ENCODE measurements at regions not wholly inside any gene's neighbourhood (a gene's known extent, or its start where the extent isn't known, plus 50 kb on each side); places are given as distances from the start of the nearest gene placed in this dataset.

DNA sequence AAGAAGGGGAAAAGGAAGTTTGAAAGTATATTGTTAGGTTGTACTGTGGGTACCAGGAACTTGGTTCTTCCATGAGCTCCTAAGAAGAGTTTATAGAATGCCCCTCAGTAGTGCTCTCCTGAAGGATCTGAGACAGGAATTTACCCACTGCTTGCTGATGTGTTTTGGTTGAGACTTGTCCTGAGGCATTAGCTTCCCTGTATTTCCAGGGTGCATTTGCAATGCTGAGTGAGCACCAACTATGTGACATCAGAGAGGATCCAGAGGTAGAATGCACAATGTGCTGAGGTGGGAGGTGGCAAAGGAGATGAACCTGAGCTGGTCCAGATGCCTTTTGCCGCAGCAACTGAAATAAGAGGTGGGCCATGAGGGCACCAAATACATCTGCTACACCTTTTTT, 64.3 kb upstream of the LRRC3B start:
- Histone ChIP-seq H3K36me3 (no peaks in the 10 kb centered on the region), H3K27me3 (ENCODE audit: low read depth) (no peaks in the 10 kb centered on the region), H3K27ac (no peak overlapping the region), H3K4me1 (no peaks in the 10 kb centered on the region), H3K9me3 (no peaks in the 10 kb centered on the region), H3K4me3 (no peak overlapping the region)
- DNase-seq (no peak), ATAC-seq (no peak)
- intact Hi-C loops (cut with DNase I) = no loop called here
- TF ChIP-seq, protein P1, sequence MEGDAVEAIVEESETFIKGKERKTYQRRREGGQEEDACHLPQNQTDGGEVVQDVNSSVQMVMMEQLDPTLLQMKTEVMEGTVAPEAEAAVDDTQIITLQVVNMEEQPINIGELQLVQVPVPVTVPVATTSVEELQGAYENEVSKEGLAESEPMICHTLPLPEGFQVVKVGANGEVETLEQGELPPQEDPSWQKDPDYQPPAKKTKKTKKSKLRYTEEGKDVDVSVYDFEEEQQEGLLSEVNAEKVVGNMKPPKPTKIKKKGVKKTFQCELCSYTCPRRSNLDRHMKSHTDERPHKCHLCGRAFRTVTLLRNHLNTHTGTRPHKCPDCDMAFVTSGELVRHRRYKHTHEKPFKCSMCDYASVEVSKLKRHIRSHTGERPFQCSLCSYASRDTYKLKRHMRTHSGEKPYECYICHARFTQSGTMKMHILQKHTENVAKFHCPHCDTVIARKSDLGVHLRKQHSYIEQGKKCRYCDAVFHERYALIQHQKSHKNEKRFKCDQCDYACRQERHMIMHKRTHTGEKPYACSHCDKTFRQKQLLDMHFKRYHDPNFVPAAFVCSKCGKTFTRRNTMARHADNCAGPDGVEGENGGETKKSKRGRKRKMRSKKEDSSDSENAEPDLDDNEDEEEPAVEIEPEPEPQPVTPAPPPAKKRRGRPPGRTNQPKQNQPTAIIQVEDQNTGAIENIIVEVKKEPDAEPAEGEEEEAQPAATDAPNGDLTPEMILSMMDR (IDR thresholded peaks at IDR 0.05) = no peak

DNA sequence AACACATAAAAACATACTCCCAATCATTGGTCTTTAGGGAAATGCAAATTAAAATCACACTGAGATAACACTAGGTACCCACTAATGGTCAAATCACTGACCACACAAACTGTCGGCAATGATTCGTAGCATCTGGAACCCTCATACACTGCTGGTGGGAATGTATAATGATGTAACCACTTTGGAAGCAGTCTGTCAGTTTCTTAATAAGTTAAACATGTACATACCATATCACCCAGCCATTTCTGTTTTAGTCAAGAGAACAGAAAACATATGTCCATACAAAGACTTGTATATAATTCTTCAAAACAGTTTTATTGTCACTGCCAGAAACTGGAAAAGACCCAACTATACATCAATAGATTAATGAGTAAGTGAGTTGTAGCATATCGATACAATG, 63.3 kb upstream of the LRRC3B start:
- ATAC-seq = no peak
- H3K27ac ChIP-seq = no peak overlapping the region
- no peaks in the 10 kb centered on the region for H3K9me3 ChIP-seq
- no peak for DNase-seq
- TF ChIP-seq, protein P1 (IDR thresholded peaks at IDR 0.05) = no peak
- no peaks in the 10 kb centered on the region for H3K4me1 ChIP-seq
- no peak overlapping the region for H3K4me3 ChIP-seq
- intact Hi-C loops (cut with DNase I) = no loop called here
- no peaks in the 10 kb centered on the region for H3K27me3 ChIP-seq (ENCODE audit: low read depth)
- H3K36me3 ChIP-seq = no peaks in the 10 kb centered on the region

DNA sequence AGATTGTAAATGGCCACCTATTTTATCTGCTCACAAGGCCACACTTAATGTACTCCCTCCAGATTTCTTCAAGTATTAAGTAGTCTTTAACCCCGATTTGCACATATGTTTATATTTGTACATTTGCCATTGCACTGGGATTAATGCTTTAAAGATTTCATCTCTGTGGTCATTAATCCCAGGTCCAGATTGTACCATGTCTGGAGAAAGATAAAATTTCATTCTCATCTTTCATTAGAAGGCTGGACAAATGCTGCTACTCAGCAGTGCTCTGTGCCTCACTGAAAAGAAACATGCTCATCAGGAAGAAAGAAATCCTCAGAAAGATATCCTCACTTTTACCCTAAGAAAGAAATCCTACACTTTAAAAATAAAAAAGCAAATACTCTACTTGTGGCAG, 62.5 kb upstream of the LRRC3B start:
- DNase-seq = no peak
- TF ChIP-seq, protein P1 (IDR thresholded peaks at IDR 0.05) = no peak
- Histone ChIP-seq H3K27ac (no peak overlapping the region), H3K4me3 (no peak overlapping the region), H3K9me3 (no peaks in the 10 kb centered on the region), H3K27me3 (ENCODE audit: low read depth) (no peaks in the 10 kb centered on the region), H3K36me3 (no peaks in the 10 kb centered on the region), H3K4me1 (no peaks in the 10 kb centered on the region)
- intact Hi-C loops (cut with DNase I) = no loop called here
- ATAC-seq = no peak

DNA sequence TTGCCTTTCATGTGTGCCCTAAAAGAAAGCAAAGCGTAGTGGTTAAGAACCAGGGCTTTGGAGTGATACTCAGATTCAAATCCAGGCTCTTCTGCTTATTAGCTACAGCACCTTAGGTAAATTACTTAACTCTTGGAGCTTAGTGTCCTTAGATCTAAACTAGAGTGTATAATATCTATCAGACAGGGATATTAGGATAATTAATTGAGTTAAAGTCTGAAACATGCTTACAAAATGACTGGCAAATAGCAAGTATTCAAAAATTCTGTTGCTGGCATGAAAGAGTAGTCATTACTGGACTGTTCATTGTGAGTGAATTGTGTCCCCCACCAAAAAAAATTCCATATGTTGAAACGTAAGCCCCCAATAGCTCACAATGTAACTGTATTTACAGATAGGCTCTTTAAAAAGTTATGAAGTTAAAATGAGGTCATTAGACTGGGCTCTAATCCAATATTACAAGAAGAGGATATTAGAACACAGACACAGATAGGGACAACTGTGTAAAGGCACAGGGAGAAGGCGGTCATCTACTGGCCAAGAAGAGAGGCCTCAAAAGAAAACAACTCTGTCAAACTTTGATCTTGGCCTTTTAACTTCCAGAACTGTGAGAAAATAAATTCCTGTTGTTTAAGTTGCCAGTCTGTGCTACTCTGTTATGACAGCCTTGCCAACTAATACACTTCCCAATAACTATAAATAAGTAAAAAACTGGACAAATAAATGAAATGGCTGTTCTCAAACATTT, 60.4 kb upstream of the LRRC3B start:
- no peak for DNase-seq
- no peak overlapping the region for H3K4me3 ChIP-seq
- H3K36me3 ChIP-seq = no peaks in the 10 kb centered on the region
- H3K27ac ChIP-seq = no peak overlapping the region
- no peak for ATAC-seq
- intact Hi-C loops (cut with DNase I) = no loop called here
- H3K27me3 ChIP-seq (ENCODE audit: low read depth) = no peaks in the 10 kb centered on the region
- H3K9me3 ChIP-seq = no peaks in the 10 kb centered on the region
- TF ChIP-seq, protein P1 (IDR thresholded peaks at IDR 0.05) = no peak
- no peaks in the 10 kb centered on the region for H3K4me1 ChIP-seq
